ENCODE measurements at regions not wholly inside any gene's neighbourhood (a gene's known extent, or its start where the extent isn't known, plus 50 kb on each side); places are given as distances from the start of the nearest gene placed in this dataset. TPM values are rescaled to one million over a fixed set of nuclear protein-coding genes. Genes with fewer than 3 reads are reported as not detected.

GRCh38 chr1:4851385-4852065, 197.1 kb downstream of the AJAP1 start:
- TF ChIP-seq CTCF (IDR thresholded peaks at IDR 0.05) = no peak
- no peak for DNase-seq (ENCODE audit: low spot score)
- no peak for ATAC-seq (ENCODE audit: low FRiP score)

GRCh38 chr1:4848431-4848830, 194.0 kb downstream of the AJAP1 start:
- no peak for TF ChIP-seq CTCF (IDR thresholded peaks at IDR 0.05)
- ATAC-seq (ENCODE audit: low FRiP score) (no peak), DNase-seq (ENCODE audit: low spot score) (no peak)

GRCh38 chr1:4847711-4848110, 193.3 kb downstream of the AJAP1 start:
- ATAC-seq (ENCODE audit: low FRiP score) = no peak
- TF ChIP-seq CTCF (IDR thresholded peaks at IDR 0.05) = no peak
- no peak for DNase-seq (ENCODE audit: low spot score)

Small RNA genes lying in the stretch of these regions (small RNA-seq; reads per million reads assigned to genes)
- gene MIR4417 = not detected

Measured in omental fat pad (tissue), 3 donors.